ENCODE measurements at regions not wholly inside any gene's neighbourhood (a gene's known extent, or its start where the extent isn't known, plus 50 kb on each side); places are given as distances from the start of the nearest gene placed in this dataset.

DNA sequence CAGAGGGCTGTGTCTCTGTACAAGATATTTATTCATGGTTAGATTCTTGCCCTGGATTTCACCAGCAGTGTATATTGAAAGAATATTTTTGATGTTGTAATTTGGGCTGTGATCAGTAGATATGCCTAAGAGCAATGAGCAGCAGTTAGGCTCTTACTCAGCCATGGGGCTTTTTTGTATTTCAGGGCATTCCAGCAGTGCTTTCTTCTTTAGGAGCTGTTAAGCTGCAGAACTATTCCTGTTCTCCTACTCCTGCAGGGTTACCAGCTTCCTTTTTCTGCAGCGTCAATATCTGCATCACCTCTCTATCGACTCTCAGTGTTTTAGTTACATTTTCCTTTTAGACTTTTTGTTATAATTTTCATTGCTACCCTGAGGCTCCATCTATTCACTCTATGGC is 206.2 kb downstream of the SLCO4C1 start:
- no peak overlapping the region for H3K4me3 ChIP-seq (replicated peaks; ENCODE audit: insufficient read depth, low read length)
- H3K27ac ChIP-seq (replicated peaks), result no peak overlapping the region
- DNase-seq (ENCODE audit: low read depth in 1 of 2, low spot score in 1 of 2), result no peak
- H3K27me3 ChIP-seq (ENCODE audit: insufficient read depth, poor library complexity, severe bottlenecking), result no peaks in the 10 kb centered on the region
- TF ChIP-seq POLR2AphosphoS5 (IDR thresholded peaks at IDR 0.05; ENCODE audit: low read depth) (no peak), GABPA (IDR thresholded peaks at IDR 0.05; ENCODE audit: low read depth) (no peak), SPI1 (IDR thresholded peaks at IDR 0.05; ENCODE audit: borderline replicate concordance, low read depth) (no peak)
- TF ChIP-seq, protein P1, sequence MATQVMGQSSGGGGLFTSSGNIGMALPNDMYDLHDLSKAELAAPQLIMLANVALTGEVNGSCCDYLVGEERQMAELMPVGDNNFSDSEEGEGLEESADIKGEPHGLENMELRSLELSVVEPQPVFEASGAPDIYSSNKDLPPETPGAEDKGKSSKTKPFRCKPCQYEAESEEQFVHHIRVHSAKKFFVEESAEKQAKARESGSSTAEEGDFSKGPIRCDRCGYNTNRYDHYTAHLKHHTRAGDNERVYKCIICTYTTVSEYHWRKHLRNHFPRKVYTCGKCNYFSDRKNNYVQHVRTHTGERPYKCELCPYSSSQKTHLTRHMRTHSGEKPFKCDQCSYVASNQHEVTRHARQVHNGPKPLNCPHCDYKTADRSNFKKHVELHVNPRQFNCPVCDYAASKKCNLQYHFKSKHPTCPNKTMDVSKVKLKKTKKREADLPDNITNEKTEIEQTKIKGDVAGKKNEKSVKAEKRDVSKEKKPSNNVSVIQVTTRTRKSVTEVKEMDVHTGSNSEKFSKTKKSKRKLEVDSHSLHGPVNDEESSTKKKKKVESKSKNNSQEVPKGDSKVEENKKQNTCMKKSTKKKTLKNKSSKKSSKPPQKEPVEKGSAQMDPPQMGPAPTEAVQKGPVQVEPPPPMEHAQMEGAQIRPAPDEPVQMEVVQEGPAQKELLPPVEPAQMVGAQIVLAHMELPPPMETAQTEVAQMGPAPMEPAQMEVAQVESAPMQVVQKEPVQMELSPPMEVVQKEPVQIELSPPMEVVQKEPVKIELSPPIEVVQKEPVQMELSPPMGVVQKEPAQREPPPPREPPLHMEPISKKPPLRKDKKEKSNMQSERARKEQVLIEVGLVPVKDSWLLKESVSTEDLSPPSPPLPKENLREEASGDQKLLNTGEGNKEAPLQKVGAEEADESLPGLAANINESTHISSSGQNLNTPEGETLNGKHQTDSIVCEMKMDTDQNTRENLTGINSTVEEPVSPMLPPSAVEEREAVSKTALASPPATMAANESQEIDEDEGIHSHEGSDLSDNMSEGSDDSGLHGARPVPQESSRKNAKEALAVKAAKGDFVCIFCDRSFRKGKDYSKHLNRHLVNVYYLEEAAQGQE (IDR thresholded peaks at IDR 0.05; ENCODE audit: insufficient replicate concordance, low read depth), result no peak
- TF ChIP-seq, protein P2, sequence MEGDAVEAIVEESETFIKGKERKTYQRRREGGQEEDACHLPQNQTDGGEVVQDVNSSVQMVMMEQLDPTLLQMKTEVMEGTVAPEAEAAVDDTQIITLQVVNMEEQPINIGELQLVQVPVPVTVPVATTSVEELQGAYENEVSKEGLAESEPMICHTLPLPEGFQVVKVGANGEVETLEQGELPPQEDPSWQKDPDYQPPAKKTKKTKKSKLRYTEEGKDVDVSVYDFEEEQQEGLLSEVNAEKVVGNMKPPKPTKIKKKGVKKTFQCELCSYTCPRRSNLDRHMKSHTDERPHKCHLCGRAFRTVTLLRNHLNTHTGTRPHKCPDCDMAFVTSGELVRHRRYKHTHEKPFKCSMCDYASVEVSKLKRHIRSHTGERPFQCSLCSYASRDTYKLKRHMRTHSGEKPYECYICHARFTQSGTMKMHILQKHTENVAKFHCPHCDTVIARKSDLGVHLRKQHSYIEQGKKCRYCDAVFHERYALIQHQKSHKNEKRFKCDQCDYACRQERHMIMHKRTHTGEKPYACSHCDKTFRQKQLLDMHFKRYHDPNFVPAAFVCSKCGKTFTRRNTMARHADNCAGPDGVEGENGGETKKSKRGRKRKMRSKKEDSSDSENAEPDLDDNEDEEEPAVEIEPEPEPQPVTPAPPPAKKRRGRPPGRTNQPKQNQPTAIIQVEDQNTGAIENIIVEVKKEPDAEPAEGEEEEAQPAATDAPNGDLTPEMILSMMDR (IDR thresholded peaks at IDR 0.05; ENCODE audit: insufficient read depth, low read length), result no peak

DNA sequence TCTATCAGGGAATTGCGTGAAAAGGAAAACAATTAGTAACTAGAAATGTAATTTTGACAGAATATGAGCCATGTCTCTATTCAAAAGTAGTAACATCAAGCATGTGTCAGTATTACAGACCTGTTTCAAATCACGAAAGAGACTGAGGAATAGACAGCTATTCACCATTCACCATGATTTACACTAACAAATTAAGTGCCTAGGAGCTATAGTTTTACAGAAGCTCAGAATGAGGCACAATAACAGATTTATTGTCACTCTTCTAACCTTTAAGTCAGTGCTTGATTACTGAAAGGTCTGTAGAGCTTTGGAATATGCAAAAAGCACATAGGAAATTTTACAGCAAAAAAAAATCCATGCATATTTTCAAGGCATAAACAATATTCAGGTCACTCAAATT is 208.2 kb downstream of the SLCO4C1 start:
- TF ChIP-seq SPI1 (IDR thresholded peaks at IDR 0.05; ENCODE audit: borderline replicate concordance, low read depth), result no peak
- TF ChIP-seq, protein P2 (IDR thresholded peaks at IDR 0.05; ENCODE audit: insufficient read depth, low read length), result no peak
- TF ChIP-seq POLR2AphosphoS5 (IDR thresholded peaks at IDR 0.05; ENCODE audit: low read depth), result no peak
- TF ChIP-seq, protein P1 (IDR thresholded peaks at IDR 0.05; ENCODE audit: insufficient replicate concordance, low read depth), result no peak
- TF ChIP-seq GABPA (IDR thresholded peaks at IDR 0.05; ENCODE audit: low read depth), result no peak
- H3K4me3 ChIP-seq (replicated peaks; ENCODE audit: insufficient read depth, low read length), result no peak overlapping the region
- no peak overlapping the region for H3K27ac ChIP-seq (replicated peaks)
- no peaks in the 10 kb centered on the region for H3K27me3 ChIP-seq (ENCODE audit: insufficient read depth, poor library complexity, severe bottlenecking)
- no peak for DNase-seq (ENCODE audit: low read depth in 1 of 2, low spot score in 1 of 2)

DNA sequence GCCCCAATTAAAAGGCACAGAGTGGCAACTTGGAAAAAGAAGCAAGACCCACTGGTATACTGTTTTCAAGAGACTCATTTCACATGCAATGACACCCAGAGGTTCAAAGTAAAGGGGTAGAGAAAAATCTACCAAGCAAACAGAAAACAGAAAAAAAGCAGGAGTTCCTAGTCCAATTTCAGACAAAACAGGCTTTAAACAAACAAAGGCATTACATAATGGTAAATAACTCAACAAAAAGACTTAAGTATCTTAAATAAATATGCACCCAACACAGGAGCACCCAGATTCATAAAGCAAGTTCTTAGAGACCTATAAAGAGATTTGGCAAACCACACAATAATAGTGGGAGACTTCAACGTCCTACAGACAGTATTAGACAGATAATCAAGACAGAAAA is 215.8 kb downstream of the SLCO4C1 start:
- Histone ChIP-seq H3K4me3 (replicated peaks; ENCODE audit: insufficient read depth, low read length) (no peak overlapping the region), H3K27me3 (ENCODE audit: insufficient read depth, poor library complexity, severe bottlenecking) (no peaks in the 10 kb centered on the region), H3K27ac (replicated peaks) (no peak overlapping the region)
- TF ChIP-seq SPI1 (IDR thresholded peaks at IDR 0.05; ENCODE audit: borderline replicate concordance, low read depth) (no peak), GABPA (IDR thresholded peaks at IDR 0.05; ENCODE audit: low read depth) (no peak), POLR2AphosphoS5 (IDR thresholded peaks at IDR 0.05; ENCODE audit: low read depth) (no peak)
- TF ChIP-seq, protein P2 (IDR thresholded peaks at IDR 0.05; ENCODE audit: insufficient read depth, low read length), result no peak
- TF ChIP-seq, protein P1 (IDR thresholded peaks at IDR 0.05; ENCODE audit: insufficient replicate concordance, low read depth), result no peak
- DNase-seq (ENCODE audit: low read depth in 1 of 2, low spot score in 1 of 2), result no peak
